ENCODE measurements at regions not wholly inside any gene's neighbourhood (a gene's known extent, or its start where the extent isn't known, plus 50 kb on each side); places are given as distances from the start of the nearest gene placed in this dataset.

DNA sequence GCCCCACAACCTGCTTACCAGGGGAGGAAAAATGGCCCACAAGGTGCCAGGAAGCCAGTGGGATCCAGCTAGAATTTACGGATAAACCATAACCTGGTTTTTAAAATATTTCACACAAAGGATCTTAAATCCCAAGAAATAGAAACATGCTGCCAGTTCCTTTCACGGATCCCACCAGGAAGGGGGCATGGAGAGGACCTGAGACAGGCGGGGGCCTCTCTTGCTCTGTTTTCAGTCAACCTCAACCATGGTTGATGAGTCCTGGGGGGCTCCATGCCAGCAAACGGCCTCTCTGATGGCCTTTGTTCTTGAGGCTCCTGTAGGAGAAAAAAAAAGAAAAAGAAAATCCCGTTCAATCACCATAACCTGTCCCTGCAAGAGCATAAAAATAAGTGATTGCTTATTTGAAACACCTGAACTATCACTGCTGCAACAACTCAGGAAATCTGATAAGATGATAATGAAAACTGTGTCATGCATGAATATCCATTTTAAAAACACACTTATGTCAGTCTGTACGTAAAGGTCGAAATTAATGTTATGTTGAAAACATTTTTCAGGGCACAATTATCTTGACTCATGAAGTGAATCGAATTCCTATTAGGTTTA lies 125.8 kb upstream of the CST7 start:
- TF ChIP-seq, protein P1, sequence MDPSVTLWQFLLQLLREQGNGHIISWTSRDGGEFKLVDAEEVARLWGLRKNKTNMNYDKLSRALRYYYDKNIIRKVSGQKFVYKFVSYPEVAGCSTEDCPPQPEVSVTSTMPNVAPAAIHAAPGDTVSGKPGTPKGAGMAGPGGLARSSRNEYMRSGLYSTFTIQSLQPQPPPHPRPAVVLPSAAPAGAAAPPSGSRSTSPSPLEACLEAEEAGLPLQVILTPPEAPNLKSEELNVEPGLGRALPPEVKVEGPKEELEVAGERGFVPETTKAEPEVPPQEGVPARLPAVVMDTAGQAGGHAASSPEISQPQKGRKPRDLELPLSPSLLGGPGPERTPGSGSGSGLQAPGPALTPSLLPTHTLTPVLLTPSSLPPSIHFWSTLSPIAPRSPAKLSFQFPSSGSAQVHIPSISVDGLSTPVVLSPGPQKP (IDR thresholded peaks at IDR 0.05; ENCODE audit: low read depth, low read length): no peak
- TF ChIP-seq, protein P2, sequence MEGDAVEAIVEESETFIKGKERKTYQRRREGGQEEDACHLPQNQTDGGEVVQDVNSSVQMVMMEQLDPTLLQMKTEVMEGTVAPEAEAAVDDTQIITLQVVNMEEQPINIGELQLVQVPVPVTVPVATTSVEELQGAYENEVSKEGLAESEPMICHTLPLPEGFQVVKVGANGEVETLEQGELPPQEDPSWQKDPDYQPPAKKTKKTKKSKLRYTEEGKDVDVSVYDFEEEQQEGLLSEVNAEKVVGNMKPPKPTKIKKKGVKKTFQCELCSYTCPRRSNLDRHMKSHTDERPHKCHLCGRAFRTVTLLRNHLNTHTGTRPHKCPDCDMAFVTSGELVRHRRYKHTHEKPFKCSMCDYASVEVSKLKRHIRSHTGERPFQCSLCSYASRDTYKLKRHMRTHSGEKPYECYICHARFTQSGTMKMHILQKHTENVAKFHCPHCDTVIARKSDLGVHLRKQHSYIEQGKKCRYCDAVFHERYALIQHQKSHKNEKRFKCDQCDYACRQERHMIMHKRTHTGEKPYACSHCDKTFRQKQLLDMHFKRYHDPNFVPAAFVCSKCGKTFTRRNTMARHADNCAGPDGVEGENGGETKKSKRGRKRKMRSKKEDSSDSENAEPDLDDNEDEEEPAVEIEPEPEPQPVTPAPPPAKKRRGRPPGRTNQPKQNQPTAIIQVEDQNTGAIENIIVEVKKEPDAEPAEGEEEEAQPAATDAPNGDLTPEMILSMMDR (IDR thresholded peaks at IDR 0.05): no peak
- TF ChIP-seq EP300 (IDR thresholded peaks at IDR 0.05): no peak
- TF ChIP-seq POLR2A (IDR thresholded peaks at IDR 0.05; ENCODE audit: low read length): no peak
- no peak for TF ChIP-seq HDAC2 (IDR thresholded peaks at IDR 0.05)
- TF ChIP-seq MYC (IDR thresholded peaks at IDR 0.05; ENCODE audit: borderline replicate concordance, low read length): no peak

Data from A549 (cell line).